Suprapubic skin (tissue), 4 donors: ENCODE measurements at regions not wholly inside any gene's neighbourhood (a gene's known extent, or its start where the extent isn't known, plus 50 kb on each side); places are given as distances from the start of the nearest gene placed in this dataset.

Source experiments
- DNase-seq, 2 donors: peaks; one replicate each; pipeline ENCODE4 v3.0.0-alpha.2; 2019; ENCODE audit warnings: low spot score in 2 of 2
- H3K27ac ChIP-seq: fragments of 200-600 bp; sonication (generic); one replicate; pipeline ENCODE4 v1.5.1; 2019
- H3K27me3 ChIP-seq: fragments of 200-600 bp; sonication (generic); one replicate; pipeline ENCODE4 v1.5.1; 2019
- H3K36me3 ChIP-seq: fragments of 200-600 bp; sonication (generic); one replicate; pipeline ENCODE4 v1.5.1; 2019
- H3K4me1 ChIP-seq: fragments of 200-600 bp; sonication (generic); one replicate; pipeline ENCODE4 v1.5.1; 2019
- H3K4me3 ChIP-seq: fragments of 200-600 bp; sonication (generic); one replicate; pipeline ENCODE4 v1.5.1; 2019; ENCODE audit warnings: mild to moderate bottlenecking
- H3K9me3 ChIP-seq: fragments of 200-600 bp; sonication (generic); one replicate; pipeline ENCODE4 v1.5.1; 2019
- EP300 ChIP-seq: sonication (generic); formaldehyde crosslinking; IDR thresholded peaks from one replicate; pipeline ENCODE4 v1.6.1; 2017; ENCODE audit warnings: antibody characterized with exemption
- POLR2A ChIP-seq, 2 donors: fragments of 450-650 bp; IDR thresholded peaks; one replicate each; pipeline ENCODE4 v1.6.1; 2017; ENCODE audit warnings: antibody characterized with exemption in 2 of 2, mild to moderate bottlenecking in 2 of 2, moderate library complexity in 2 of 2
- POLR2AphosphoS5 ChIP-seq, 3 donors: sonication (generic); formaldehyde crosslinking; IDR thresholded peaks; one replicate each; pipeline ENCODE4 v1.6.1; 2017; ENCODE audit warnings: antibody characterized with exemption in 3 of 3
- WGBS: methylation state at CpG from one replicate; pipeline ENCODE4 v1.1.5; 2018; 5-methylcytosine and 5-hydroxymethylcytosine counted together
- TF ChIP-seq, protein P1 (sequence below), 2 donors: fragments of 200-600 bp in 1 of 2; fragments of 450-650 bp in 1 of 2; sonication (generic) in 1 of 2; IDR thresholded peaks; one replicate each; pipeline ENCODE4 v1.5.1; 2016 to 2019; ENCODE audit warnings: antibody characterized with exemption in 2 of 2, mild to moderate bottlenecking in 1 of 2, moderate library complexity in 1 of 2

DNA sequence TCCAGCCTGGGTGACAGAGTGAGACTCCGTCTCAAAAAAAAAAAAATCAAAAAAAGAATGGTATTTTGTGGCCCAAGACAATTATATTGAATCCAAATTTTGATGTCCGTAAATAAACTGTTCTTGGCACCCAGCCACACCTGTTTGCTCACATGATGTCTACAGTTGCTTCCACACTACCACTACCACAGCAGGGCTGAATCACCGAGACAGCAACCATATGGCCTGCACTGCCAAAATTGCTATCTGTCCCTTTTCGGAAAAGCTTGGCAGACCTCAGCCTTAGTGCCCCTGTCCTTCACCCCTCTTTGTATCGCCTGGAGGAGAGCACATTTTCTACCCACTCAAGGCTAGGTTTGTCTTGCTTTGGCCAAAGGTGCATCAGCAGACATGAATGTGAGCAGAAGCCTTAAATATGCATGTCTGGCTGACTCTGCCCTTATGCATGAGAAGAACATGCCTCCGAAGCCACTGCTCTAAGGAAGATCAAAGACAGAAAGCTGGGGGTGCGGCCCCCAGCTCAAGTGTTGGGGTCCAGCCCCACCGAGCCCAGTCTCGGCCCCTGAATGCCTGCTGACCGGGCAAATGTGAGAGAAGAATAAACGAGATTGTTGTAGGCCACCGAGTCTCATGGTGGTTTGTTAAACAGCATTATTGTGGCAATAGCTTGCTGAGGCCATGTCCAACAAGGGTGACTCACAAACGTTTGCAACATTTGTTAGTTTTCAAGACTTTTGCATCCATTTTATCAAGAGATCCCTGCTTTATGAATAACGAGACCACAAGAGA lies 108.1 kb downstream of the TPRA1 start:
- Histone ChIP-seq H3K4me1 (no peaks in the 10 kb centered on the region), H3K9me3 (no peaks in the 10 kb centered on the region), H3K27me3 (peaks cover 3% of the 10 kb centered on the region), H3K36me3 (no peaks in the 10 kb centered on the region), H3K27ac (no peak overlapping the region), H3K4me3 (no peak overlapping the region)
- whole genome bisulfite sequencing = 79% methylated on average over 13 of the region's 14 CpGs
- TF ChIP-seq POLR2A (IDR thresholded peaks at IDR 0.05) = no peak
- TF ChIP-seq, protein P1, sequence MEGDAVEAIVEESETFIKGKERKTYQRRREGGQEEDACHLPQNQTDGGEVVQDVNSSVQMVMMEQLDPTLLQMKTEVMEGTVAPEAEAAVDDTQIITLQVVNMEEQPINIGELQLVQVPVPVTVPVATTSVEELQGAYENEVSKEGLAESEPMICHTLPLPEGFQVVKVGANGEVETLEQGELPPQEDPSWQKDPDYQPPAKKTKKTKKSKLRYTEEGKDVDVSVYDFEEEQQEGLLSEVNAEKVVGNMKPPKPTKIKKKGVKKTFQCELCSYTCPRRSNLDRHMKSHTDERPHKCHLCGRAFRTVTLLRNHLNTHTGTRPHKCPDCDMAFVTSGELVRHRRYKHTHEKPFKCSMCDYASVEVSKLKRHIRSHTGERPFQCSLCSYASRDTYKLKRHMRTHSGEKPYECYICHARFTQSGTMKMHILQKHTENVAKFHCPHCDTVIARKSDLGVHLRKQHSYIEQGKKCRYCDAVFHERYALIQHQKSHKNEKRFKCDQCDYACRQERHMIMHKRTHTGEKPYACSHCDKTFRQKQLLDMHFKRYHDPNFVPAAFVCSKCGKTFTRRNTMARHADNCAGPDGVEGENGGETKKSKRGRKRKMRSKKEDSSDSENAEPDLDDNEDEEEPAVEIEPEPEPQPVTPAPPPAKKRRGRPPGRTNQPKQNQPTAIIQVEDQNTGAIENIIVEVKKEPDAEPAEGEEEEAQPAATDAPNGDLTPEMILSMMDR (IDR thresholded peaks at IDR 0.05) = no peak
- no peak for TF ChIP-seq EP300
- TF ChIP-seq POLR2AphosphoS5 (IDR thresholded peaks at IDR 0.05) = no peak
- peak; percentile 37 to 59 for DNase-seq

DNA sequence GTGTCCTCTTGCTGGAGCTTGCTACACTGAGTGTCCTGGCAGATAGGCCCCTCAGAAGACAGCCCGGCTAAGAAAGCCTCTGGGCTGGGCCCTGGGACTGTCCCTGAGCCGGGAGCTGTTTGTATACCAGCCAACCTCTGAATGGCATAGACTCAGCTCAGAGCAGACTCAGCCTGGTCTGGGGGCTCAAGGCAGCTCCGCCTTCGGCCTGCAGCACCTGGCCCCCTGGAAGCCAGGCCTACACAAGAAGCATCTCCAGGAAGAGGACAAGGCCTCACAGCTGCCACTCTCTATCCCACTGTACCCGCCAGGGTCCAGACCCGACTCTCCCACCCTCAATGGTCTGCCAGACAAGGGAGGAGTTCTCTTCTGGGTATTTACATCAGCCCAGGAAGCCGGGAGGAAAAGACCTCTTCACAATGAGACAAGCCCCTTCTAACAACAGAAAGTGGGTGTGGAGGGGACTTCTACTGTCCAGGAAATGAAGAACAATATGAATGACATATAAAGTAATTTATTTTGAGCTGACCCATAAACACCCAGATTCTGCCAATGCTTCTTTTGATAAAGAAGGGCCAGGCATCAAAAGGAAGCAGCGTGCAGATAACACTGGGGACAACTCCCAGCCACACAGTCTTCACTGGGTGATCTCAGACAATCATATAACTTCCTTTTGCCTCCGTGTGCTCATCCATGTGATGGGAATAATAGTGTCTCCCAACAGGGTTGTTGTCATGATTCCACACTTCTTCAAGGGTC lies 110.2 kb downstream of the TPRA1 start:
- no peak overlapping the region for H3K4me3 ChIP-seq
- no peaks in the 10 kb centered on the region for H3K36me3 ChIP-seq
- peaks cover 9% of the 10 kb centered on the region for H3K27me3 ChIP-seq
- peak; percentile 31 to 40 for DNase-seq
- no peaks in the 10 kb centered on the region for H3K9me3 ChIP-seq
- H3K27ac ChIP-seq = no peak overlapping the region
- no peaks in the 10 kb centered on the region for H3K4me1 ChIP-seq
- 82% methylated on average over 9 of the region's 9 CpGs for WGBS
- TF ChIP-seq EP300 = no peak

DNA sequence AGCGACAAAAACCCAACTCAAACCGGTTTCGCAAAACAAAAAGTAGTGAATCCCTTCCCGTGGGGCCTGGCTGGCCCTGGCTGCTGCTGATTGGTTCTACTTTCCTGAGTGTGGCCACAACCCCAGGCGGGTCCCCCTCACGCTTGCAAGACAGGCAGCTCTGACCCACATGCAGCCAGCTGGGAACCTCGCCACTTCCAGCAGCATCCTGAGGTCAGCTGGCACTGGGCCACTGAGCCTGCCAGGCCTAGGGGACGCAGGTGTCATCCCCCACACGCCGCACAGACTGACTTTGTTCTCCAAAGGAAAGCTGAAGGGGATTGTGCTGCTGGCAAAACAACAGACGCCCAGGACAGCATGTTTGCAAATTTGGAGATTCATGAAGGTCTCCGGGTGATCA lies 111.1 kb downstream of the TPRA1 start:
- Histone ChIP-seq H3K27me3 (peaks cover 9% of the 10 kb centered on the region), H3K27ac (no peak overlapping the region)
- WGBS = 48% methylated on average over 12 of the region's 12 CpGs

DNA sequence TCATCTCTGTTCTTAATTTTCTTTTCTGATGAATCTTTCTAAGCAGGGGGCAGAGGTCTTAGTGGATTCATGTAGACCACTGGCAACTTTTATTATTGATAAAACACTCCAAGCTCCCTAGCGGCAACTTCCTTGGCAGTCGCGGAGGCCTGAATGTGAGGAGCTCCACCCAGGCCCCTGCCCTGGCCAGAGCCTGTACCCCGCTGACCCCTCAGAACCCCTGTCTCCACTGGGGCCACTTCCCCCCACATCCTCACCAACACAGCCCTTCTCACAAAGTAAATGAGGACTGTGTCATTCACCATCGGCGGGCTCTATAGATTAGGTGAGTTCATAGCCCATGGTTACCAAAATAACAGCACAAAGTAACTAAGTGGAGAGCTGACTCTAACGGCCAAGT lies 111.6 kb downstream of the TPRA1 start:
- no peak for TF ChIP-seq POLR2AphosphoS5 (IDR thresholded peaks at IDR 0.05)
- no peak for TF ChIP-seq EP300
- TF ChIP-seq, protein P1 (IDR thresholded peaks at IDR 0.05) = no peak
- TF ChIP-seq POLR2A (IDR thresholded peaks at IDR 0.05) = no peak
- H3K27me3 ChIP-seq = peaks cover 9% of the 10 kb centered on the region
- 88% methylated on average over 7 of the region's 7 CpGs for WGBS
- DNase-seq = peak in 1 of 2 donors; percentile 41
- no peak overlapping the region for H3K4me3 ChIP-seq
- H3K36me3 ChIP-seq = no peaks in the 10 kb centered on the region
- H3K27ac ChIP-seq = no peak overlapping the region
- no peaks in the 10 kb centered on the region for H3K4me1 ChIP-seq
- no peaks in the 10 kb centered on the region for H3K9me3 ChIP-seq

More for the DNA sequence above, 111.1 kb downstream of the TPRA1 start:
- Histone ChIP-seq H3K36me3 (no peaks in the 10 kb centered on the region), H3K4me3 (no peak overlapping the region), H3K4me1 (no peaks in the 10 kb centered on the region), H3K9me3 (no peaks in the 10 kb centered on the region)
- TF ChIP-seq EP300 = no peak
- TF ChIP-seq POLR2AphosphoS5 (IDR thresholded peaks at IDR 0.05) = no peak
- no peak for TF ChIP-seq POLR2A (IDR thresholded peaks at IDR 0.05)
- TF ChIP-seq, protein P1 (IDR thresholded peaks at IDR 0.05) = no peak
- DNase-seq = peak in 1 of 2 donors; percentile 48

DNA sequence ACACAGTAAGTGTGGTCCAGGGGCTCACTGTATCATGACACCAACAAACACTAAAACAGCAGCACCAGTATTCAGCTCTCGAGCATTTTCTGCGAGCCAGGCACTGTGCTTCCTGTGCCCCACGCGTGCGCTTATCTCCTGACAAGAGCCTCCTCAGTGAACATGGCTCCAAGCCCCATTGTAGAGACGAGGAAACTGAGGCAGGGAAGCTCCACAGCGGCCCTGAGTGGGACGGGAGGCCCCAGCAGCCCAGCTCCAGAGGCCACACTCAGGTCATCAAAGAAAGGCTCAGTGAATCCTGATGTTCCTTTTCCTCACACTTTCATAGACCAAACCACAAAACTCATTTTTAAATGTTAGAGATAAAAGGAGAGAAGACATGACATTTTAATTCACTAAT lies 113.1 kb downstream of the TPRA1 start:
- 81% methylated on average over 8 of the region's 8 CpGs for WGBS
- Histone ChIP-seq H3K27me3 (peaks cover 9% of the 10 kb centered on the region), H3K27ac (no peak overlapping the region), H3K4me3 (no peak overlapping the region), H3K9me3 (no peaks in the 10 kb centered on the region), H3K4me1 (no peaks in the 10 kb centered on the region), H3K36me3 (no peaks in the 10 kb centered on the region)
- DNase-seq = no peak
- TF ChIP-seq EP300 (no peak), POLR2AphosphoS5 (IDR thresholded peaks at IDR 0.05) (no peak), POLR2A (IDR thresholded peaks at IDR 0.05) (no peak)
- TF ChIP-seq, protein P1 (IDR thresholded peaks at IDR 0.05) = no peak
